Stimulated activated CD8-positive, alpha-beta memory T cell treated with anti-CD3 and anti-CD28 coated beads, Interleukin-4, amount 100 ng/mL, for 4 hours (primary cell): ENCODE measurements at regions not wholly inside any gene's neighbourhood (a gene's known extent, or its start where the extent isn't known, plus 50 kb on each side); places are given as distances from the start of the nearest gene placed in this dataset.

ENCODE experiments used
- DNase-seq, 2 donors: peaks; one replicate each; pipeline ENCODE4 v3.0.0-alpha.2; 2020; ENCODE audit warnings: low read depth in 2 of 2, low spot score in 1 of 2

DNA sequence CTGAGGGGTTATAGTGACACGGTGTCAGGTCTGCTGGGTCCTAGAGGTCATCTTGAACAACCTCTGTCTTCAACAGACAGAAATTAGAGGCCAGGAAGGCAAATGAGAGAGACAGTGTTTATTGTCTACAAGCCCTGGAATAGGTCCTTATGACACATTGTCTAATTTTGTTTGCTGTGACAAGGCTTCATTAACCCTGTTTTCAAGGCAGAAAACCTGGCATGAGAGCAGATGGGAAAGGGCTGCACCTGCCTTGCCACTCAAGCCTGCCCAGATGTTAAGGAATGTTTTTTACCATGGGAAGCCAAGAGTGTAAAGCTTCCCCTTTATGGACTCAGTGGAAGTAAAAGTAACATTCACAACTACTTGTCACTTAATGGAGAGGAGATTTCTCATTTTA lies 275.3 kb downstream of the KCNS3 start:
- DNase-seq, result no peak

- DNase-seq, result no peak
Measured at GRCh38 chr2:18151237-18151636, 272.8 kb downstream of the KCNS3 start.

DNA sequence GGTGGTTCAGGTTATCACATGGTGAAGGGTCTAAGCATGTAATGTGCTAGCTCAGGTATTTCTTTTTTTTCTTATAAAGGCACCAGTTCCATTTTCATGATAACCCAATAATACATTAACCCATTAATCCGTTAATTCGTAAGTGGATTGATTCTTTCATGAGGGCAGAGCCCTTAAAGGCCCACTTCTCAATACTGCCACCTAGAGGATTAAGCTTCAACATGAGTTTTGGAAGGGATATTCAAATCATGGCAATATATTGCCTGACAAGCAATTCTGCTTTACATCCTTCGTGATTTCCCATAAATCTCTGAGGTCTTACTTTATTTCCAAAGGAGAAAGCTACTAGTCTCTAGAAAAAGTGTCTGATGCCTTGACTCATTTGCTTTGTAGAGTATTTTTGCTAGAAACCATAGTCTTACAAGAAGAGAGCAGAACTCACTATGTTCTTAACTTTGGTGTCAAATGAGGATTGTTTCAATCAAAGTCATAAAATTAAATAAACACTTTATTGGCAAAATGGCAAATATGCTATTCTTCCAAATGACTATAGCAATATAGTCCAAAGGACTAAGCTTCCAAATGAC lies 271.3 kb downstream of the KCNS3 start:
- DNase-seq, result no peak

DNA sequence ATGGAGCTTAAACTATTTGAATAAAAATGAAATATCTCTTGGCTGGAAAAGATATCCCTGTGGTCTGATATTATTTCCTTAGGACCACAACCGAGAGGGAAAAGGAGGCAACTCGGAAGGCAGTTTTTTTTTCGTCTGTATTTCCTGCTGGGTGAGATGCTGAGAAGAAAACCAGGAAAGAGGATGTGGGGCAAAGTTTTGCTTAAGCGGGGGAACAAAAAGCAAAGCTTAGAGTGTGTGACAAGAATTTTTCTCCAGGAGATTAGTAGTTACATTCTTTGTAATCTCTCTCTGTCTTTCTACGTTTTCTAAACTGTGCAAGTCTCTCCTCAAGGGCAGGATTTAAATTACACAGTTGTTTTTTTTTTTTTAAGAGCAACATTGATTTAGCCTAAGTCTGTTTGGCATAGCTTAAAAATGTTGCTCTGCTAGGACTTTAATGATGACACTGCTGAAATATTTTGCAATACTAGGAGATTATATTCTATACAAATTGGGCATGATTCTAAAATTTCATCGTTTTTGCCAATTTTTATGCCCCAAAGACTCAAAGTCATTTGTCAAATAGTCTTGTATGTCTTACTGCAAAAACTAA lies 258.5 kb downstream of the KCNS3 start:
- DNase-seq, result no peak

GRCh38 chr2:18133310-18133709 lies 254.8 kb downstream of the KCNS3 start:
- no peak for DNase-seq

- DNase-seq, result no peak
Measured at GRCh38 chr2:18132697-18133096, 254.2 kb downstream of the KCNS3 start.

- no peak for DNase-seq
Measured at GRCh38 chr2:18131761-18132160, 253.3 kb downstream of the KCNS3 start.

GRCh38 chr2:18129348-18129747 lies 250.9 kb downstream of the KCNS3 start:
- DNase-seq, result no peak

GRCh38 chr2:18125303-18125702 lies 246.8 kb downstream of the KCNS3 start:
- no peak for DNase-seq

GRCh38 chr2:18124116-18124835 lies 245.8 kb downstream of the KCNS3 start:
- no peak for DNase-seq

- DNase-seq, result no peak
Measured at GRCh38 chr2:18123577-18123976, 245.1 kb downstream of the KCNS3 start.

DNA sequence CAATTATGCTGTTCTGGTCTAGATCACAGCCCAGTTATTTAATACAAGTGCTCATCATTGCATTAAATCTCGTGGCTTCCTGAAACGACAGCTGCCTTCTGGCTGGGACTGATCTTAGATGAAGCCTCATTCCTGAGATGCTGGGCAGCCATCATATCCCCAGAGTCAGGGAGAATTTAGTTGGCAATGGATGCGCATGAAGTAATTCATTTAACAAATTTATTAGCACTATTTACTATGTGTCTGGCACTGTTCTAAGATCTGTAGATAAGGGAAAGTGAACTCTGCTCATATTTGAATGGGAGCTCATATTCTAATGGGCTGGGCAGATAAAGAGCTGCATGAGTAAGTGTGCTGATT lies 244.7 kb downstream of the KCNS3 start:
- DNase-seq, result no peak

DNA sequence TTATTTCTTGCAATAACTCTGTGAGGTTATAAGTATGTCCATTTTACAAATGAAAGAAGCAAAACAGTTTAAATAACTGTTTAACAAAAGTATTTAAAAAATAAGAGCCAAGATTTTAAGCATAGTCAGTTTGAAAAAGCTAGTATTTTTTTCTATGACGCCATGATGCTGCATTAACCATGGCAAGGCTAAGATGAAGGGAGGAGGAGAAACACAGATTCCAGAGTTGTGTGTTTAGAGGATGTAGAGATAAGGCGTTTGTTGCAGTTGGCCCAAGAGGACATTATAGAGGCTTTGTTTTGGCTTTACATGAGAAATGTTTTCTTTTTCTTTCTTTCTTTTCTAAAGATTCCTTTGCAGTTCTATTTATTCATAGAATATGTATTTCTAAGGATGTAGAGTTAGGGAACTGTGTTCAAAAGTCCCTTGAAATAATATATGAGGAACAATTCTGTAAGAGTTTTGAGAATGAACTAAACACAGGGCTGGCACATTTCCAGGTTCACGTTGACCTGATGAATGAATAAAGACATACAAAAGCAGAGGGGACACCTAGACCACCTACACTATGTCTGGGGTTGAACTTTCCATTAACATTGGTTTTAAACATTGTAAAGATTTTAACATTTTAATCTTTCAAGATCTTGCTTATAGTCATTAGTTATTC lies 244.2 kb downstream of the KCNS3 start:
- no peak for DNase-seq

- DNase-seq, result no peak
Measured at GRCh38 chr2:18119883-18120282, 241.4 kb downstream of the KCNS3 start.

DNA sequence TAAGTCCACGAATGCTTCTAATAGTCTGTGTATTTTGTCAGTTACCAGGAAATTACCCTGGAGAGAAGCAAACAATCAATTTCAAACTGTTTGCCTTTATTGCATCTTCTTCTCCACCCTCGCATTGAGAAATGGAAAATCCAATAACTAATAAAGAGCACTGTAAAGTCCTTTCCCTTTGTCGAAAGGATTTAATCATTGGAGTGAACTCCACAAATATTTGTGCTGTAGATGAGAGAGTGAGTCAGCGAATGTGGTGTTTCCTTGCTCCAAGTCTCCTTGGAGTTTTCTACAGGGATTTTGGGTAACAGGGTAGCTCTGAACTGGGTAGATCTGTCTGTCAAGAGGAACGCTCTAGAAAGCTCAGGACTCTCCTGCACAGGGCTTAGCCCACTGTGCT lies 240.2 kb downstream of the KCNS3 start:
- DNase-seq, result no peak

DNA sequence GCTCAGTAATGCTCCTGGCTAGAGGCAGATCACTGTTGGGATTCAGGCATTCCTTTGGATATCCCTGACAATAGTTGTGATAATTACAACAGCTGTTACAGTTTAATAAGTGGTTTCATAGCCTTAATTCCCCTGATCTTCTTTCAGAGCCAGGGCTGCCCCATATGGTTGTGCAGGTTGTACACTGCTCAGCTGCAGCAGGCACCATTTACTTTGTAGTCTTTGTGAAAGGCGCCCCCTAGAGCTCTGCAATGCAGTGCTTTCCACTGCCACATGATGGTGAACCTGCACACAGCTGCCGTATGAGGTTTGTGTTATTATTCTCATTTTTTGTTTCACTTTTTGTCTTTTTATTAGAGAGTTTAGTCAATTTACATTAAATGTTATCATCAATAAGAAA lies 239.1 kb downstream of the KCNS3 start:
- DNase-seq, result no peak

- no peak for DNase-seq
Measured at GRCh38 chr2:18110222-18110621, 231.8 kb downstream of the KCNS3 start.

DNA sequence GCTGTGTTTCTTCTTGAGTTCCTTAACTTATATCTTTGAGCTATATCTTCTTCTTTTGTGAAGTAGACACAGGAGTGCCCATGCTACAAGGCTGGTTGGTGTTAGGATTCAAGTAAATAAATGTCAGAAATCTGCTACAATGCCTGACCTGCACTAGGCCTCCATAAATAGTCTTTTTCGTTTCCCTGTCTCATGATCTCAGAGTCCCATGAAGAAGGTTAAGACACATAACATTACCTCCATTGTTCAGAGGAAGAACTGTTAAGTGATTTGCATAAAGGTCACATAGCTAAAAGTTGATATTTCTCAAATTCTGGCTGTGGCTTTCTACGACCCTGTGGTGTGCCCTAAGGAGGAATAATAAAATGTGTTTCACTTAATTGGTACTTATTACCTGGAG lies 228.4 kb downstream of the KCNS3 start:
- DNase-seq, result no peak

DNA sequence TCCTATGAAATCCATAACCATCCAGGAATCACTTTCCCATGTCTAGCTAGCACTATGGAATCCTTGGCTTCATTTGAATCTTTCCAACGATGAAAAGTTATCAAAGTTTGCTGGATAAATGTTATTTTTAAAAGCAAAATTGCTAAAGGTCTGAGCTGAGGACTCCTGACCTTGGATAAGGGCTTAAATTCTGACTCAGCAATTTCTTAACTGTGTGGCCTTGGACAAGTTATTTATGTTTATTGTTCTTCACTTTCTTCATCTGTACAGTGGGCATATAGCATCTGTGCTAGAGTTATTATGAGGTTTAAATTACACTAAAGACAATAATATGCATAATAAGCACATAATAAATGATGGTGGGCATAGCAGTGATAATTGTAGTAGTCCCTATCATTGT lies 227.5 kb downstream of the KCNS3 start:
- no peak for DNase-seq

DNA sequence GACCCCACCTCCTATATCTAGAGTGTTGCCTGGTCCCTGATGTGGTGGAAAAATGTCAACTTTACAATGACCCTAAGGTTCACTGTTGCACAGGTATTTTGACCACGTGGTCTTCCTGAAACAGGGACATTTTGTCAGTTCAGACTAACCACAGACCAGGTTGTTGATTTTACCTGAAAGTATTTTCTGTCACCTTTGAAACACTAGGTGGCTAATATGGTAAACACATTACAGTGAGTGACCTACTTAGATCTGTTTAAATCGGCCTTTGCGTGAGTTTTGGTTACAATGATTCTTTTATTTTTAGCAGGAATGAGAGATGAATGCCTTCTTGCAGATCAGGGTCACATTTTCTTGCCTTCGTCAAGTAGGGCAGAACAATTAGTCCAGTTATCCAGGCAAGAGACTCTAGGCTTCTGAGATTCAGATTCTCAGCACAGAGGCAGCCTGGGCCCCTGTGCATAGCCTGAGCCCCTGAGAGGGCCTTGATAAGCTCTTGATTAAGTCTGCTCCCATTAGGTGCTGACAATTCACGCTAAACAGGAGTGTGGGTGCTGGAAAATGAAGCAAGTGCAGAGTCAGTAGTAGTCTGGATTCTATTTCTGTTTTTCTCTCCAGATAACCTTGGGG lies 226.2 kb downstream of the KCNS3 start:
- no peak for DNase-seq

DNA sequence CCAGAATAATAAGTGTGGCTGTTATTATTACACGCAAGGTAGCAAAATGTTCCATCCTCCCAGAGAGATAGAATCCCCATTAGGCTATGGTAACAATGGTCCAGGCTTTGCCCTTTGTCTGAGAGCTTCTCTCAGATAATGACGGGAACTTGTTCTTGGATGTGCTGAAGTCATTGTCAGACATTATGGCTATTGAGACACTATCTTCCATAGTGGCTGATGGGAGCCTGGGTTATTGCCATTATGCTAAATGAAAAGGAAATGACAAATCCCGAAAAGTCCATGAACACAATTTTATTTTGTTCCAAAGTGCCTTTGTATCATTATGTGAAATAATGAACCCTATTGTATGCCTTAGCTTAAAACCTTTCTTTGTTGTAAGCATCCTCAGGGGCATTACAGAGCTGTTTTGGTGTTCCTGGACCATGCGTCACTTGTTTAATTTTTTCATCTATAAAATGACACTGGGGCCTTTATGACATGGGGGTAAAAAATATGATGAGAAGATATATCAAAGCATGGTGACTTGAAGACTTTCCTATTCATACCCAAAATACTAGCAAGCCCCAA lies 218.5 kb downstream of the KCNS3 start:
- no peak for DNase-seq

DNA sequence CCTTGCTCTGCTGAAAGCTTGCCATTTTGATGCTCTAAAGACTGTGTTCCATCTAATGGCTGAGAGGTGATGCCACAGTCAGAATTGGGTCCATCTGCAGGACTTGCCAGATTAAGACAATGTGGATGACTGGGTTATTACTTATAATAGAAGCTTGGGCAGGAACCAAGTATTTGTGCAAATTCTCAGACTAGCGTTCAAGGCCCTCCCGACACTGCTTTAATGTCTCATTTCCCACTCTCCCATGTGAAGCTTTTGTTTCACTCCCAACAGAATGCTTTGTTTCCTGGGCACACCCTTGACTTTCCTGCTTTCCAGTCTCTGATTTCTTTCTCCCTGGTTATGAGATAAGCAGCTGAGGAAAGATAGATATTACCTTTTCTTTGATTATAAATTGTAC lies 215.8 kb downstream of the KCNS3 start:
- DNase-seq, result no peak
